SIG-M5 treated with dmso at 0.1 percent for 504 hours (cell line): ENCODE measurements at regions not wholly inside any gene's neighbourhood (a gene's known extent, or its start where the extent isn't known, plus 50 kb on each side); places are given as distances from the start of the nearest gene placed in this dataset.
"Not testable (repeated sequence)": the region's sequence is repeated elsewhere in the genome, so short reads cannot be mapped to it uniquely, and the experiment has no call there.

ENCODE experiments used
- DNase-seq: peaks from one replicate; lab custom pipeline; 2025; ENCODE audit not compliant: unreplicated experiment; lab: John Stamatoyannopoulos, UW

GRCh38 chr21:34271189-34271851 lies 92.5 kb upstream of the KCNE2 start:
- DNase-seq = no peak

DNA sequence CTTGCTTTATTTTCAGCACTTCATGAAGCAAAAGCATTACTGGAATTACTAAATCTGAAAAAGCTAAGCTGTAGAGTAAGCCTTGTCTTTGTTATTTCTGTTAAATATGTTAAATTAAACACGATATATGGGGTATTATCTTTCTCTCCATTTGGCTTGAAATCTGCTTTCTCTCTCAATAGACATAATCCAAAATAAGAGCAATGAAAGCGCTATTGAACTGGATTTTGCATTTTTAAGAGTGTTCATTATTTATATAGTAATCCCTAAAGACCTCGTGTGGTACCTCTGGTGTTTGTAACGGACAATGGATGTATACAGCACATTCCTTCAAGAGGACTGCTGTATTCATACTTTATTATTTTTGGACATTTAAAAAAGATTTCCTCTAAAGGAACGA lies 91.5 kb upstream of the KCNE2 start:
- DNase-seq = no peak

DNA sequence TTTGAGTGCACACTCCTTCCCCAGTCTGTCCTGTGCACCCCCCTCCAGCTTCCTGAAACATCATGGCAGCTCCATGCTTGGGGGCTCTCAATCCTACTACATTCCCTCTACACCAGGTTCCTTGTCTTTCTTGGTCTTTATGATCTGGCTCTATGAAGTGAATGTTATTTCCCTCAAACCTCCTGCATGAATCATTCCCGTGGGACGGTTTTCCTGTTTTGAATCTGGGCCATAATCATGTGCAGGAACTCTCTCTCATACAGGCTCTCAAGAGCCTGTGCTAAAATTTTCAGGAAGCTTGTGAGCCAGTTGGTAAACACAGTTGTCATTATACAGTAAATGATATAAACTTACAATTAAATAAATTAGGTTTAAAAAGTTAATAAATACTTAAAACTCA lies 89.8 kb upstream of the KCNE2 start:
- no peak for DNase-seq

DNA sequence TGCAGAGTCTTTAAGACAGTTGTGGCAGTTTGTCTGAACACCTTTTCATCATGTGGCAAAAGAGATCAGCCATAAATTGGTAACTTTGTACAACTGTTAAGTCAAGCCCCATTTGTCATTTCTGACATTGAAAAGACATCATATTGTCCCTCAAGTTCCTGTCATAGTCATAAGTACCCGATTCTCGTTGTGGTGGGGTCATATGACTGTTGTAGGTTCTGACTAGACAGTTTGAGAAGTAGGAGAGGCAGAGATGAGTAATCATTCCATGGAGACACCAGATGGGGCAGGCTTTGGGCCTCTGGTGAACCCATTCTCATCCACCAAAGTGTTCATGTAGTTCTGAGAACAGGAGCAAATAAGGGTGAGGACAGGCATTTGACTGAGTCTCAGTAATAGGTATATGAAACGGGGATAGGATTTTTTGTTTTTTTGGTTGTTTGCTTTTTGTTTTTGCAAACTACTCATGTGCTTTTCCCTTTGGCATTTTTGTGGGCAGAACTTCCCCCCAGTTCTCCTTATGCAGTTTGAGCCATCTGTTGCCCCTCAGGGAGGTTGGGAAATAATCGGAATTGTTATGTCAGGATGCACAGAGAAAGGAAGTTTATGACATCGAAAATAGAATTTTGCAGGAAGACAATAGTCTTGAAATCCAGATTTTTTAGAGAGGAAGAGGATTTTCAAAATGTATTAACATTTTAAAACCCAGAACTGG lies 86.9 kb upstream of the KCNE2 start:
- DNase-seq = no peak

DNA sequence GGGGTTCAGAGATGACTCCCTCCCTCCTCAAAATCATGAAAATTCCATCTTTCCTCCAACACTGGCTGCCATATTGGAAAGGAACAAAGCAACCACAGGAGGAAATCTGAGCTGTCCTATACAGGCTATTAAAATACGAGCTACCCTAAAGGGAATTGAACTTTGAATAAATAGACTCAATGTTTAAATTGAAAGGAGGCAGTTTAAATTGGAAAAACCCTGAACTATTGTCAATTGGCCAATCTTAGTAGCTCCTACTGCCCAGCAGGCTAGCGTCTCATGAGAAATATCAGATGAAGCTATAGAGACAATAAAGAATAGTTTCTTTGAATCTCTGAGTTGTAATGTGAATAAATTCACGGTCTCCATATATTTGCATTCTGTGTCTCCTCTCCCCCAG lies 85.4 kb upstream of the KCNE2 start:
- no peak for DNase-seq

- DNase-seq = no peak
Observed at GRCh38 chr21:34279285-34279684, 84.5 kb upstream of the KCNE2 start.

GRCh38 chr21:34279883-34280282 lies 83.9 kb upstream of the KCNE2 start:
- no peak for DNase-seq

- no peak for DNase-seq
Observed at GRCh38 chr21:34280389-34280795, 83.4 kb upstream of the KCNE2 start.

DNA sequence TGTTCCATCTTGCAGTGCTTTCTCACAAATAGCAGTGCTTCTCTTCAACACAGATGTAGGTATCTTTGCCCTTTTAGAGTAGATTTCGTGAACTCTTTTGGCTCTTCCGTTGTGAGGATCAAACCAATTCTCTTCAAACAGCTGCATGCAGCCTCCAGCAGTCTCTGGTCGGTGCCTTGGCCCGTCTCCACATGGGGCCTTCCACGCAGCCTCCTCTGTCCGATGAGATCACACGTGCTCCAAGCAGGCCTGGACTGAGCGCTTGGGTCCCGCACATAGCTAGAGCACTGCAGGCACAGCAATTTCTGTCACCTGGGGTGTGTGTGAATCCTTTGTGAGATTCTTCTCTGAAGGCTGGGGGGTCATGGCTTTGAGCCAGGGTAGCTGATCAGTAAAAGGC lies 82.8 kb upstream of the KCNE2 start:
- no peak for DNase-seq

GRCh38 chr21:34282223-34282622 lies 81.6 kb upstream of the KCNE2 start:
- no peak for DNase-seq

- DNase-seq = no peak
Observed at GRCh38 chr21:34284666-34285065, 79.1 kb upstream of the KCNE2 start.

- DNase-seq = not testable (repeated sequence)
Observed at GRCh38 chr21:34288042-34288441, 75.8 kb upstream of the KCNE2 start.

DNA sequence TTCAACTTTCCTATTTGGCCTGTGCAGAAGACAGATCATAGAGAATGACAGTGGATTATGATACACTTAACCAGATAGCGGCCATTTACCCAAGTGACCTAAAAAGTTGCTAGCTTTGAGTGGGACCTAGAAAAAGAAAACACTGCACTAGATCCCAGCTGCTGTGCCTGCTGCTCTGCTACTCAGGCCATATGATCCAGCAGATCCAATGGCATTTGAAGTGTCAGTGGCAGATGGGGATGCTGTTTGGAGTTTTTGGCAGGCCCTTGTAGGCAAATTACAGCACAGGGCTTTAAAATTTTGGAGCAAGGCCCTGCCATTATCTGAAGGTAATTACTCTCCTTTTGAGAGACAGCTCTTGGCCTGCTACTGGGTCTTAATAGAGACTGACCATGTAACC lies 74.0 kb upstream of the KCNE2 start:
- DNase-seq = no peak

DNA sequence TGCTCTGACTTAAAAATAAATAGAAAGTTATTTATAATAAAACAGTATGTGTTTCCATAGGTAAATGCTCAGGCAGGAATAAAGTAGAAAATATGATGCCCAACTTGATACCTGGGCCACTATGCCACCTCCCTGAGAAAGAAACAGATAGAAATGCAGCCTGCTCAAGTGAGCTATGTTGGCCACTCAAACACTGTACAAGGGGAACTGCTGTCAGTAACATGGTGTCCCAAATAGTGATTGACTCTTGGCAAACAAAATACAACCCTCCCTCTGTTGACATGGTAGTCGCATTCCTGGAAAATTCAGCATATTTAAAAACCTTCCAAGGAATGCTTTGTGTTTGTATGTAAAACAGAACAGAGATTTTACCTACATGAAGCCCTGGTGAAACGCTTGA lies 66.9 kb upstream of the KCNE2 start:
- no peak for DNase-seq

GRCh38 chr21:34298534-34299167 lies 65.2 kb upstream of the KCNE2 start:
- no peak for DNase-seq

DNA sequence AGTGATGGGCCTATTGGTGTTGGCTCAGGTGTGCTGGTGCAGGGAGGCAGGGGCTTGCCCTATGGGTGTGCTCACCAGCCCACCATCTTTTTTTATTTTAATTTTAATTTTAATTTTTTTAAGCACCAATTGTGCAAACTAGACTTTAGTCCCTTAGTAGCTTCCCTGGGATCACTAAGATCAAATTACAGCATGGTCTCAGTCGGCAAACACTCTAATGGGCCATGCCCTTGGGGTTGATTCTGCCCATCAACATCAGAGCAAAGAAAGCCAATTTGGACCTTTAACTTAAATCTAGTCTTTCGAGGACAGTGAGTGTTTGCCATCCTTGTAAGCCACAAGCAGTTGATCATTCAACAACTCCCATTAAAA lies 64.7 kb upstream of the KCNE2 start:
- DNase-seq = no peak

DNA sequence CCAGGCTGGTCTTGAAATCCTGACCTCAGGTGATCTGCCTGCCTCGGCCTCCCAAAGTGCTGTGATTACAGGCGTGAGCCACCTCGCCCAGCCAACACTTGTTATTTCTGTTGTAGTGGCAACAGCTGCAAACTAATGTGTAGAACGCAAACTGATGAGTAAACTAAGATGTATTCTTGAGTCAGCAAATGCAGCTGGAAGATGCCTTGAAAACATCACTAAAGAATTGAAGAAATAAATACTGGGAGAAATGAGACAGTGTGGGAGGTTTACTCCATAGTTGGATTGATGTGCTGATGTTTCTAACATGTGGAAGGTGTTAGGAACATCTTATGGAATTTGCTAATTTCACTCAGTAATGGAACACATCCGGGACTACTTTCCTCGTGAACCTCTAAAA lies 61.3 kb upstream of the KCNE2 start:
- no peak for DNase-seq

GRCh38 chr21:34305605-34306604 lies 57.9 kb upstream of the KCNE2 start:
- no peak for DNase-seq

DNA sequence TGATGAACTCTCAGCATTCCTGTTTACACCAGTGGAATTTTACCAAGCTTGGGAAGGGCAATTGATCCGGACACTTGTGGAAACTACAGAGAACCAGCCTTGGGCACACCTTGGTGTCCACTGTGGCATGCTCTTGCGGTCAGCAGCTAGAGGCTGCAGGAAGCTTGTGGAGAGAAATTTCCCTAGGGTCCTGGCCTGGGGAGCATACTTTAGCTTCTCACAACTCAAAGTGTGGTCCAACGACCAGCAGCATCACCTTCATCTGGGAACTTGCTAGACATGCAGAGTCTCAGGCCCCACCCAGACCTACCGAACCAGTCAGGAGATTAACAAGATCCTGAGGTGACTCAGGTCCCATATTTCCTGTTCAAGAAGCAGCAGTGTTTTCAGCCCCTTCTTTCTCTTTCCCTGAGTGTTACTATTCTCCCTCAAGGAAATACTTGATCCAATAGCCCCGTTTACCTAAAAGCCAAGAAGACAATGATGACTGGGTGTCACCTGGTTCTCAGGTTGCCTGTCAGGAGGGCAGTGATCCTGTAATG lies 55.7 kb upstream of the KCNE2 start:
- no peak for DNase-seq

- no peak for DNase-seq
Observed at GRCh38 chr21:34311561-34312330, 52.1 kb upstream of the KCNE2 start.
